Loucy (cell line): ENCODE measurements at regions not wholly inside any gene's neighbourhood (a gene's known extent, or its start where the extent isn't known, plus 50 kb on each side); places are given as distances from the start of the nearest gene placed in this dataset.

Experiments used
- CTCF ChIP-seq: fragments of 200-600 bp; sonication (generic); conservative IDR thresholded peaks from 2 replicates; pipeline ENCODE4 v1.5.1; 2014; ENCODE audit warnings: mild to moderate bottlenecking, antibody characterized with exemption, low read length
- EZH2phosphoT487 ChIP-seq: fragments of 200-600 bp; IDR thresholded peaks from 2 replicates; pipeline ENCODE4 v1.6.1; 2018; ENCODE audit warnings: antibody characterized with exemption, mild to moderate bottlenecking, moderate library complexity, borderline replicate concordance

GRCh38 chr6:141309295-141309694, 823.4 kb upstream of the GJE1 start:
- TF ChIP-seq CTCF: peak; percentile 44
- no peak for TF ChIP-seq EZH2phosphoT487
